ENCODE measurements at regions not wholly inside any gene's neighbourhood (a gene's known extent, or its start where the extent isn't known, plus 50 kb on each side); places are given as distances from the start of the nearest gene placed in this dataset.

DNA sequence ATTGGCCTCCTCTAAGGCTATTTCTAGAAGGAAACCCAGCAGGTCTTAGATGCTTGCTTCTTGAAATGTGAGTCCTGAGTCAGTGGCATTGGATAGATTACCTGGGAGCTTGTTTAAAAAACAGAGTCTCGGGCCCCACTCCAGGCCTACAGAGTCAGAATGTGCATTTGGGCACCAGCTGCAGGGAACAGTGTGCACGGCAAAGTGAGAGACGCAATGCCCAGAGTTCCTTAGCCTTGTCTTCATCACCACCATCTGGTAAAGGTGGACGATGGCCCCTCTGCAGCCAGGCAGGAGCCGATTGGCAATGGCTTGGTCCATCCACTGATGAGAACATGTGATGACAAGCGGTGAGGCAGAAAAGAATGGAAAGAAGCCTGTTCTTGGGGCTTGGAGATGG lies 102.1 kb upstream of the TSC22D1 start:
- Histone ChIP-seq H3K9ac (replicated peaks; ENCODE audit: extremely low read depth, insufficient read depth, low read length) (no peak overlapping the region), H3K4me2 (ENCODE audit: insufficient read depth, low read length) (no peak overlapping the region), H3K9me3 (replicated peaks; ENCODE audit: control insufficient read depth, insufficient read depth, low read length) (no peaks in the 10 kb centered on the region), H3K9me1 (replicated peaks; ENCODE audit: control insufficient read depth, extremely low read depth, insufficient read depth, low read length) (no peaks in the 10 kb centered on the region), H3K4me3 (replicated peaks in 1 of 3; ENCODE audit: insufficient read depth in 1 of 3, low read depth in 1 of 3, low read length in 3 of 3) (no peak overlapping the region), H4K20me1 (replicated peaks; ENCODE audit: control insufficient read depth, extremely low read depth, insufficient read depth, low read length) (no peaks in the 10 kb centered on the region), H2AFZ (ENCODE audit: low read depth, low read length) (no peak overlapping the region), H3K27ac (ENCODE audit: insufficient read depth, low read depth, low read length) (no peak overlapping the region), H3K79me2 (ENCODE audit: control insufficient read depth, insufficient read depth, low read length) (no peaks in the 10 kb centered on the region), H3K36me3 (ENCODE audit: control insufficient read depth in 2 of 2, extremely low read depth in 1 of 2, insufficient read depth in 2 of 2, low read length in 2 of 2) (no peaks in the 10 kb centered on the region), H3K27me3 (ENCODE audit: control insufficient read depth in 2 of 2, insufficient read depth in 2 of 2, low read length in 2 of 2) (no peaks in the 10 kb centered on the region), H3K4me1 (ENCODE audit: control insufficient read depth, extremely low read depth, insufficient read depth, low read length) (no peaks in the 10 kb centered on the region)
- ChIA-PET POLR2A (no interaction called here), CTCF (no interaction called here)
- no TSS peak for BruUV-seq (replicated peaks)
- dilution Hi-C loops (cut with MboI; ENCODE audit: extremely low pct_ligation_motif_present, low sequenced_read_pairs) (no loop called here), intact Hi-C loops (cut with micrococcal nuclease) (no loop called here)
- TF ChIP-seq EZH2 (IDR thresholded peaks at IDR 0.05; ENCODE audit: borderline replicate concordance, low read depth, low read length, severe bottlenecking), result no peak
- no peak for FAIRE-seq
- DNase-seq (ENCODE audit: low read depth, low spot score), result no peak

DNA sequence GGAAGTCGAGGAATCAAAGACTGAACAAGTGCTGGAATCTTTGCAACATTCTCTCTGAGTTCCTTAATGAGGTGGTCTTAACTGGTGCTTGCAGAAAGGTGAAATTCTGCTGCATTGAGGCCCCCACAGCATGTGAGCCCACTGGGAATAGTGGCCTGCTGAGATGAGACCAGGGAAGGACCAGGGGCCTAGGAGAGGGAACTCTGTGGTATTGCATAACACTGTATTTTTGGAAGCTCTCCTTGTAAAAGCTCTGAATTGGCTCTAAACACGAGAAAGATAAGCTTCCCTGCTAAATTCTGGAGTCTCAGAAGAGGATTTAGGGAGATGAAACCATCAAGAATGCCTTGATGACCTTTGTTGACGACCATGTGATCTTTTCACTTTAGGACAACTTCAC lies 100.4 kb upstream of the TSC22D1 start:
- intact Hi-C loops (cut with micrococcal nuclease) (no loop called here), dilution Hi-C loops (cut with MboI; ENCODE audit: extremely low pct_ligation_motif_present, low sequenced_read_pairs) (no loop called here)
- H3K27me3 ChIP-seq (ENCODE audit: control insufficient read depth in 2 of 2, insufficient read depth in 2 of 2, low read length in 2 of 2), result no peaks in the 10 kb centered on the region
- H3K9me3 ChIP-seq (replicated peaks; ENCODE audit: control insufficient read depth, insufficient read depth, low read length), result no peaks in the 10 kb centered on the region
- BruUV-seq (replicated peaks), result no TSS peak
- H3K4me1 ChIP-seq (ENCODE audit: control insufficient read depth, extremely low read depth, insufficient read depth, low read length), result no peaks in the 10 kb centered on the region
- no peak overlapping the region for H2AFZ ChIP-seq (ENCODE audit: low read depth, low read length)
- no peak overlapping the region for H3K9ac ChIP-seq (replicated peaks; ENCODE audit: extremely low read depth, insufficient read depth, low read length)
- H3K36me3 ChIP-seq (ENCODE audit: control insufficient read depth in 2 of 2, extremely low read depth in 1 of 2, insufficient read depth in 2 of 2, low read length in 2 of 2), result no peaks in the 10 kb centered on the region
- H3K9me1 ChIP-seq (replicated peaks; ENCODE audit: control insufficient read depth, extremely low read depth, insufficient read depth, low read length), result no peaks in the 10 kb centered on the region
- no peaks in the 10 kb centered on the region for H4K20me1 ChIP-seq (replicated peaks; ENCODE audit: control insufficient read depth, extremely low read depth, insufficient read depth, low read length)
- DNase-seq (ENCODE audit: low read depth, low spot score), result no peak
- H3K4me3 ChIP-seq (replicated peaks in 1 of 3; ENCODE audit: insufficient read depth in 1 of 3, low read depth in 1 of 3, low read length in 3 of 3), result no peak overlapping the region
- no peak overlapping the region for H3K4me2 ChIP-seq (ENCODE audit: insufficient read depth, low read length)
- H3K27ac ChIP-seq (ENCODE audit: insufficient read depth, low read depth, low read length), result no peak overlapping the region
- CTCF ChIA-PET, result no interaction called here
- no peaks in the 10 kb centered on the region for H3K79me2 ChIP-seq (ENCODE audit: control insufficient read depth, insufficient read depth, low read length)
- POLR2A ChIA-PET, result no interaction called here
- FAIRE-seq, result no peak
- TF ChIP-seq POLR2AphosphoS5 (IDR thresholded peaks at IDR 0.05; ENCODE audit: insufficient read depth, low read depth, low read length) (no peak), JUN (IDR thresholded peaks at IDR 0.05; ENCODE audit: borderline replicate concordance, insufficient read depth, insufficient read length, low read depth) (no peak), MYC (IDR thresholded peaks at IDR 0.05; ENCODE audit: low read depth, low read length) (no peak), FOS (IDR thresholded peaks at IDR 0.05; ENCODE audit: borderline replicate concordance, insufficient read depth, low read length) (no peak), GATA2 (IDR thresholded peaks at IDR 0.05; ENCODE audit: insufficient read depth, insufficient read length, low read depth, low read length) (no peak), EZH2 (IDR thresholded peaks at IDR 0.05; ENCODE audit: borderline replicate concordance, low read depth, low read length, severe bottlenecking) (no peak), POLR2A (IDR thresholded peaks at IDR 0.05; ENCODE audit: low read depth, low read length) (no peak)
- TF ChIP-seq, protein P1, sequence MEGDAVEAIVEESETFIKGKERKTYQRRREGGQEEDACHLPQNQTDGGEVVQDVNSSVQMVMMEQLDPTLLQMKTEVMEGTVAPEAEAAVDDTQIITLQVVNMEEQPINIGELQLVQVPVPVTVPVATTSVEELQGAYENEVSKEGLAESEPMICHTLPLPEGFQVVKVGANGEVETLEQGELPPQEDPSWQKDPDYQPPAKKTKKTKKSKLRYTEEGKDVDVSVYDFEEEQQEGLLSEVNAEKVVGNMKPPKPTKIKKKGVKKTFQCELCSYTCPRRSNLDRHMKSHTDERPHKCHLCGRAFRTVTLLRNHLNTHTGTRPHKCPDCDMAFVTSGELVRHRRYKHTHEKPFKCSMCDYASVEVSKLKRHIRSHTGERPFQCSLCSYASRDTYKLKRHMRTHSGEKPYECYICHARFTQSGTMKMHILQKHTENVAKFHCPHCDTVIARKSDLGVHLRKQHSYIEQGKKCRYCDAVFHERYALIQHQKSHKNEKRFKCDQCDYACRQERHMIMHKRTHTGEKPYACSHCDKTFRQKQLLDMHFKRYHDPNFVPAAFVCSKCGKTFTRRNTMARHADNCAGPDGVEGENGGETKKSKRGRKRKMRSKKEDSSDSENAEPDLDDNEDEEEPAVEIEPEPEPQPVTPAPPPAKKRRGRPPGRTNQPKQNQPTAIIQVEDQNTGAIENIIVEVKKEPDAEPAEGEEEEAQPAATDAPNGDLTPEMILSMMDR (IDR thresholded peaks at IDR 0.05; ENCODE audit: extremely low read depth in 1 of 2, insufficient read depth in 1 of 2, low read depth in 1 of 2, low read length in 2 of 2), result no peak
- TF ChIP-seq, protein P2, sequence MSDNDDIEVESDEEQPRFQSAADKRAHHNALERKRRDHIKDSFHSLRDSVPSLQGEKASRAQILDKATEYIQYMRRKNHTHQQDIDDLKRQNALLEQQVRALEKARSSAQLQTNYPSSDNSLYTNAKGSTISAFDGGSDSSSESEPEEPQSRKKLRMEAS (IDR thresholded peaks at IDR 0.05; ENCODE audit: insufficient read depth, insufficient read length), result no peak
